Calu3 (cell line): ENCODE measurements at regions not wholly inside any gene's neighbourhood (a gene's known extent, or its start where the extent isn't known, plus 50 kb on each side); places are given as distances from the start of the nearest gene placed in this dataset.

ENCODE experiments used
- BruUV-seq: library from RNA; stranded (reverse); fragments of 400-500 nt; replicated peaks from 2 replicates; lab custom pipeline; 2021; lab: Mats Ljungman, UMichigan
- CTCF ChIA-PET: fragments of 300-600 bp; sonication (Branson Sonifier 250); formaldehyde crosslinking; loops from one replicate; lab custom pipeline; 2022; ENCODE audit warnings: antibody characterized with exemption; lab: Charles Lee
- DNase-seq: peaks from one replicate; pipeline ENCODE4 v3.0.0; 2022
- H3K27ac Mint-ChIP-seq: one replicate; pipeline ENCODE4 v1.8.0; 2022; ENCODE audit warnings: mixed read lengths; ENCODE audit not compliant: unreplicated experiment
- H3K27me3 Mint-ChIP-seq: one replicate; pipeline ENCODE4 v1.8.0; 2022; ENCODE audit warnings: mixed read lengths; ENCODE audit not compliant: unreplicated experiment
- H3K36me3 Mint-ChIP-seq: one replicate; pipeline ENCODE4 v1.8.0; 2022; ENCODE audit warnings: mild to moderate bottlenecking, moderate library complexity, mixed read lengths; ENCODE audit not compliant: insufficient read depth, unreplicated experiment
- H3K4me1 Mint-ChIP-seq: one replicate; pipeline ENCODE4 v1.8.0; 2022; ENCODE audit warnings: mild to moderate bottlenecking, low read depth, mixed read lengths; ENCODE audit not compliant: unreplicated experiment
- H3K4me3 Mint-ChIP-seq: one replicate; pipeline ENCODE4 v1.8.0; 2022; ENCODE audit warnings: mild to moderate bottlenecking, low read depth, moderate library complexity, mixed read lengths; ENCODE audit not compliant: unreplicated experiment
- H3K9me3 Mint-ChIP-seq: one replicate; pipeline ENCODE4 v1.8.0; 2022; ENCODE audit warnings: low read depth, mixed read lengths; ENCODE audit not compliant: unreplicated experiment
- CTCF ChIP-seq: fragments of 200-600 bp; IDR thresholded peaks from one replicate; pipeline ENCODE4 v1.8.0; 2022; ENCODE audit warnings: antibody characterized with exemption; ENCODE audit not compliant: unreplicated experiment
- intact Hi-C: fragments of 100-400 bp; cut with micrococcal nuclease; formaldehyde crosslinking; loops from one replicate; pipeline ENCODE4 v1.10.0; 2022; ENCODE audit not compliant: unreplicated experiment

DNA sequence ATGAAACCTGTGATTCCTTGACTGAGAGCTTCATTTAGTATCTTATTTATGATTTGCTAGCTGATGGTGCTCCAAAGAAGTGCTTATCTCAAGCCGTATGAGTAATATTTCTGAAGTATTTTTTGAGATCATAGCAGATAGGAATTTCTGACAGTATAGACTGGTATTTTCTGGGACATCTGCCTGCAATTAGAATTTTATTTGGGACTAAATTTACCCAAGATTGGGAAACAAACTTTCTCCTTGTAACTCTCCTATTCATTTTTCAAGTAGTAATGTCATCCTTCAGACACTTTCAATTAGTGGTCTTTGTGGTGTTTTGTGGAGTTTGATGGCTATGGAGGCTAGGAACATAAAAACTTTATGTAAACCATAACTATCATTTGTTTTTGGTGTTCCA, 597.2 kb upstream of the ZP4 start:
- Mint-ChIP-seq H3K36me3 (peaks cover 13% of the 10 kb centered on the region), H3K4me1 (no peaks in the 10 kb centered on the region), H3K27ac (no peak overlapping the region), H3K4me3 (no peak overlapping the region), H3K9me3 (no peaks in the 10 kb centered on the region), H3K27me3 (no peaks in the 10 kb centered on the region)
- CTCF ChIA-PET: no interaction called here
- DNase-seq: no peak
- TF ChIP-seq CTCF: no peak
- intact Hi-C loops: no loop called here
- BruUV-seq: no TSS peak

DNA sequence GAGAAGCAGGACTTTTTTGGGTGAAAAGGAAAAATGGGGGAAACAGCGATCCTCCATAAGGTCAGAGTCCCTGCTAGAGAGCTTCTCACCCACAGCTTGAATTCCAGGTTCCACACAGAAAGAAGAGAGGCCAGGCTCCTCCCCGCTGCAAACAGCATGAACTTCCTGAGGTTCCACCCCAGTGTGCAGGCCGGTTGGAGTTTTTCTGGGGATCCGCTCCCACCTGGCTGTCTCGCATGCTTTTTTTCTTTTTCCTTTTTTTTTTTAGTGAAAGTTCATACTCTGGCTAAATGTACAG, 595.1 kb upstream of the ZP4 start:
- BruUV-seq: no TSS peak
- H3K4me3 Mint-ChIP-seq: peak overlapping the region; percentile 78
- CTCF ChIA-PET: no interaction called here
- no peaks in the 10 kb centered on the region for H3K27me3 Mint-ChIP-seq
- intact Hi-C loops: no loop called here
- H3K36me3 Mint-ChIP-seq: peaks cover 13% of the 10 kb centered on the region
- DNase-seq: peak; percentile 25
- TF ChIP-seq CTCF: no peak
- H3K4me1 Mint-ChIP-seq: no peaks in the 10 kb centered on the region
- no peaks in the 10 kb centered on the region for H3K9me3 Mint-ChIP-seq
- H3K27ac Mint-ChIP-seq: peak overlapping the region; percentile 77

GRCh38 chr1:238485057-238485911, 594.6 kb upstream of the ZP4 start:
- Mint-ChIP-seq H3K27ac (peak overlapping the region; percentile 77), H3K4me1 (no peaks in the 10 kb centered on the region), H3K4me3 (peak overlapping the region; percentile 78), H3K36me3 (peaks cover 13% of the 10 kb centered on the region), H3K9me3 (no peaks in the 10 kb centered on the region), H3K27me3 (no peaks in the 10 kb centered on the region)
- TF ChIP-seq CTCF: no peak
- intact Hi-C loops: no loop called here
- BruUV-seq: no TSS peak
- DNase-seq: peak; percentile 56
- CTCF ChIA-PET: no interaction called here

GRCh38 chr1:238484121-238484520, 593.4 kb upstream of the ZP4 start:
- Mint-ChIP-seq H3K4me1 (no peaks in the 10 kb centered on the region), H3K9me3 (no peaks in the 10 kb centered on the region), H3K27me3 (no peaks in the 10 kb centered on the region), H3K27ac (no peak overlapping the region), H3K4me3 (peak overlapping the region; percentile 78), H3K36me3 (peaks cover 13% of the 10 kb centered on the region)
- no peak for DNase-seq
- CTCF ChIA-PET: no interaction called here
- no TSS peak for BruUV-seq
- intact Hi-C loops: no loop called here
- no peak for TF ChIP-seq CTCF
